WTC11 (cell line): ENCODE measurements at regions not wholly inside any gene's neighbourhood (a gene's known extent, or its start where the extent isn't known, plus 50 kb on each side); places are given as distances from the start of the nearest gene placed in this dataset.

ENCODE experiments used
- ATF3 ChIP-seq: sonication (generic); formaldehyde crosslinking; conservative IDR thresholded peaks from 2 replicates; pipeline ENCODE4 v1.8.1; 2022; ENCODE audit warnings: mild to moderate bottlenecking, missing genetic modification reagents
- FOXJ3 ChIP-seq: sonication (generic); formaldehyde crosslinking; IDR thresholded peaks from 2 replicates; pipeline ENCODE4 v1.9.0; 2021; ENCODE audit warnings: missing genetic modification reagents, mild to moderate bottlenecking, borderline replicate concordance
- ZNF219 ChIP-seq: sonication (generic); formaldehyde crosslinking; IDR thresholded peaks from 2 replicates; pipeline ENCODE4 v1.8.0; 2023; ENCODE audit warnings: missing genetic modification reagents, mild to moderate bottlenecking, borderline replicate concordance
- TF ChIP-seq, protein P1 (sequence below): fragments of 200-600 bp; IDR thresholded peaks from 2 replicates; pipeline ENCODE4 v1.8.0; 2022; ENCODE audit warnings: antibody characterized with exemption

DNA sequence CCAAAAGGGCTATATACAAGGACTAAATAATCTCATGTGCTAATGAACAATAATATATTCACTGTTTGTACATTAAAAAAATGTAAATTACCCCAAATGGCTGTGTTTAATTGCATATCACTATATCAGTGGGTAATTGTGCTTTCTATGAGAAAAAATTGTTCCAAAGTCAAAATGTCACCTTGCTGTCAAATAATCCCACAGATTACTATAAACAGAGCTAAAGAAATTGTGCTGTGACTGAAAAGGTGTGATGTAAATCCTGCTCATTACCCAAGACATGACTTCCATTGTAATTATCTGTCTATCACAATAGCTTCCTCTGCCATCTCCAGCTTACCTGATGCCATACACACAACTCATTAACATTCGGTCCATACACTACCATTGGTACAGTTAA, 70.3 kb downstream of the ATP23 start:
- TF ChIP-seq ATF3 (CRISPR knock-in tag): no peak
- TF ChIP-seq FOXJ3: no peak
- TF ChIP-seq ZNF219: no peak
- TF ChIP-seq, protein P1, sequence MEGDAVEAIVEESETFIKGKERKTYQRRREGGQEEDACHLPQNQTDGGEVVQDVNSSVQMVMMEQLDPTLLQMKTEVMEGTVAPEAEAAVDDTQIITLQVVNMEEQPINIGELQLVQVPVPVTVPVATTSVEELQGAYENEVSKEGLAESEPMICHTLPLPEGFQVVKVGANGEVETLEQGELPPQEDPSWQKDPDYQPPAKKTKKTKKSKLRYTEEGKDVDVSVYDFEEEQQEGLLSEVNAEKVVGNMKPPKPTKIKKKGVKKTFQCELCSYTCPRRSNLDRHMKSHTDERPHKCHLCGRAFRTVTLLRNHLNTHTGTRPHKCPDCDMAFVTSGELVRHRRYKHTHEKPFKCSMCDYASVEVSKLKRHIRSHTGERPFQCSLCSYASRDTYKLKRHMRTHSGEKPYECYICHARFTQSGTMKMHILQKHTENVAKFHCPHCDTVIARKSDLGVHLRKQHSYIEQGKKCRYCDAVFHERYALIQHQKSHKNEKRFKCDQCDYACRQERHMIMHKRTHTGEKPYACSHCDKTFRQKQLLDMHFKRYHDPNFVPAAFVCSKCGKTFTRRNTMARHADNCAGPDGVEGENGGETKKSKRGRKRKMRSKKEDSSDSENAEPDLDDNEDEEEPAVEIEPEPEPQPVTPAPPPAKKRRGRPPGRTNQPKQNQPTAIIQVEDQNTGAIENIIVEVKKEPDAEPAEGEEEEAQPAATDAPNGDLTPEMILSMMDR: no peak
